ENCODE measurements at regions not wholly inside any gene's neighbourhood (a gene's known extent, or its start where the extent isn't known, plus 50 kb on each side); places are given as distances from the start of the nearest gene placed in this dataset.

GRCh38 chrX:43589735-43590134 lies 66.4 kb upstream of the MAOA start:
- no peak overlapping the region for H2AFZ ChIP-seq
- POLR2A ChIA-PET (ENCODE audit: unreplicated experiment): no interaction called here
- DNase-seq: peak in 1 of 2 experiments; percentile 75
- CTCF ChIA-PET: no interaction called here
- peaks cover 10% of the 10 kb centered on the region; the same call in 1 of the 2 replicates for H3K4me1 ChIP-seq (replicated peaks; ENCODE audit: insufficient read depth)
- no peak for TF ChIP-seq CTCF (conservative IDR thresholded peaks at IDR 0.05)
- no peaks in the 10 kb centered on the region for H4K20me1 ChIP-seq (ENCODE audit: insufficient read depth)
- no peaks in the 10 kb centered on the region for H3K27me3 ChIP-seq (ENCODE audit: insufficient read depth, low read depth)
- H3K4me3 ChIP-seq: peak overlapping the region; percentile 32; the same call in 1 of the 2 replicates
- H3F3A ChIP-seq (ENCODE audit: insufficient read depth, low read depth): no peaks in the 10 kb centered on the region
- H3K27ac ChIP-seq: peak overlapping the region; percentile 95
- no TSS peak for BruUV-seq (replicated peaks)
- H3K36me3 ChIP-seq (ENCODE audit: low read depth): no peaks in the 10 kb centered on the region
- H3K9me3 ChIP-seq (ENCODE audit: insufficient read depth, low read depth): no peaks in the 10 kb centered on the region
- no peaks in the 10 kb centered on the region for H3K9me2 ChIP-seq (ENCODE audit: insufficient read depth)
- no peaks in the 10 kb centered on the region for H3K79me2 ChIP-seq (ENCODE audit: low read depth)
- peak overlapping the region; percentile 74 for H3K4me2 ChIP-seq
- intact Hi-C loops (cut with micrococcal nuclease; ENCODE audit: unreplicated experiment): no loop called here

DNA sequence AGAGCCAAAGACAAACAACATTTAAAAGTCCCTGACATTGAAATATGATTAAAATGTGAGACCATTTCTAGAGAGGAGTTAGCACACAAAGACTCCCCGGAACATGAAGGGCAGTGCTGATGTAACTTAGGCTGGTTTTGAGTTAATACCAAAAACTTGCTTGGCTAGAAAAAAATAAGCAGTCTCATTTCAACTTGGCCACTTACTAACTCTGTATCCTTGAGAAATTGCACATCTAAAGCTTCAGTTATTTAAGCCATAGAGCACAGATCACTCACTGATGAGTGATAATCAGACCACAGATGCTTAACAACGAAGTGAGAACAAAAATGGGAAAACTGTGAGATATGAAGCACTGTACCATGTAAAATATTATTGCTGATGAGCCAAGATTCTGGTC lies 65.9 kb upstream of the MAOA start:
- DNase-seq: peak in 1 of 2 experiments; percentile 42
- POLR2A ChIA-PET (ENCODE audit: unreplicated experiment): no interaction called here
- H3K36me3 ChIP-seq (ENCODE audit: low read depth): no peaks in the 10 kb centered on the region
- peak overlapping the region; percentile 32; the same call in 1 of the 2 replicates for H3K4me3 ChIP-seq
- CTCF ChIA-PET: no interaction called here
- no peak overlapping the region for H2AFZ ChIP-seq
- TF ChIP-seq CTCF (conservative IDR thresholded peaks at IDR 0.05) (no peak), EZH2 (IDR thresholded peaks at IDR 0.05; ENCODE audit: low read depth) (no peak)
- peaks cover 10% of the 10 kb centered on the region; the same call in 1 of the 2 replicates for H3K4me1 ChIP-seq (replicated peaks; ENCODE audit: insufficient read depth)
- no peaks in the 10 kb centered on the region for H3K79me2 ChIP-seq (ENCODE audit: low read depth)
- BruUV-seq (replicated peaks): no TSS peak
- H3K27me3 ChIP-seq (ENCODE audit: insufficient read depth, low read depth): no peaks in the 10 kb centered on the region
- H3K9me3 ChIP-seq (ENCODE audit: insufficient read depth, low read depth): no peaks in the 10 kb centered on the region
- no peaks in the 10 kb centered on the region for H4K20me1 ChIP-seq (ENCODE audit: insufficient read depth)
- no peaks in the 10 kb centered on the region for H3F3A ChIP-seq (ENCODE audit: insufficient read depth, low read depth)
- H3K27ac ChIP-seq: peak overlapping the region; percentile 95
- intact Hi-C loops (cut with micrococcal nuclease; ENCODE audit: unreplicated experiment): no loop called here
- H3K4me2 ChIP-seq: peak overlapping the region; percentile 74
- H3K9me2 ChIP-seq (ENCODE audit: insufficient read depth): no peaks in the 10 kb centered on the region

DNA sequence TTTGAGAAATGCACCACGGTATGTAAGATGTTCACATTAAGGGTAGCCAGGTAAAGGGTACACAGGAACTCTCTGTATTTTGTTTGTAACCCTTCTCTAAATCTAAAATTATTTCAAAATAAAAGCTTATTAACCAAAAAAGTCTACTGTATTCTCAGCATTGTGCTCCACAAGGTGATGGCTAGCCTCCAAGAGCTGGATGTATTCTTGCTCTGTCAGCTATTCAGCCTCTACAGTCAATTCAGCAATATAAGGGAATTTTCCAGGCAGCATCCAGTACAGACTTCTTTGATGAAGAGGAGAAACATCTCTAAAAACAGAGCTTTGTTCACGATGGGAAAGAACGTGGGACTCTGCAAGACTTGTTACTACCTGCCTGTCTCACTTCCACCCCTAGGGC lies 63.5 kb upstream of the MAOA start:
- no peak overlapping the region for H2AFZ ChIP-seq
- peaks cover 10% of the 10 kb centered on the region; the same call in 1 of the 2 replicates for H3K4me1 ChIP-seq (replicated peaks; ENCODE audit: insufficient read depth)
- H3K4me3 ChIP-seq: no peak overlapping the region
- intact Hi-C loops (cut with micrococcal nuclease; ENCODE audit: unreplicated experiment): no loop called here
- no peak for TF ChIP-seq EZH2 (IDR thresholded peaks at IDR 0.05; ENCODE audit: low read depth)
- no peak for TF ChIP-seq CTCF (conservative IDR thresholded peaks at IDR 0.05)
- H3K36me3 ChIP-seq (ENCODE audit: low read depth): no peaks in the 10 kb centered on the region
- H3K27ac ChIP-seq: no peak overlapping the region
- H3K9me2 ChIP-seq (ENCODE audit: insufficient read depth): no peaks in the 10 kb centered on the region
- no peaks in the 10 kb centered on the region for H3K79me2 ChIP-seq (ENCODE audit: low read depth)
- no TSS peak for BruUV-seq (replicated peaks)
- CTCF ChIA-PET: no interaction called here
- H3K27me3 ChIP-seq (ENCODE audit: insufficient read depth, low read depth): no peaks in the 10 kb centered on the region
- DNase-seq: no peak
- POLR2A ChIA-PET (ENCODE audit: unreplicated experiment): no interaction called here
- H3K4me2 ChIP-seq: no peak overlapping the region
- no peaks in the 10 kb centered on the region for H4K20me1 ChIP-seq (ENCODE audit: insufficient read depth)
- H3K9me3 ChIP-seq (ENCODE audit: insufficient read depth, low read depth): no peaks in the 10 kb centered on the region
- H3F3A ChIP-seq (ENCODE audit: insufficient read depth, low read depth): no peaks in the 10 kb centered on the region
